MCF 10A (cell line): ENCODE measurements at regions not wholly inside any gene's neighbourhood (a gene's known extent, or its start where the extent isn't known, plus 50 kb on each side); places are given as distances from the start of the nearest gene placed in this dataset.
"Not testable (repeated sequence)": the region's sequence is repeated elsewhere in the genome, so short reads cannot be mapped to it uniquely, and the experiment has no call there.

Experiments used
- BruUV-seq: library from RNA; stranded (reverse); fragments of 400-500 nt; replicated peaks from 2 replicates; lab custom pipeline; 2021; lab: Mats Ljungman, UMichigan
- CTCF ChIA-PET: fragments of 300-600 bp; sonication (Branson Sonifier 250); formaldehyde crosslinking; extraction: SDS; loops from one replicate; lab custom pipeline; 2021; ENCODE audit warnings: antibody characterized with exemption, inconsistent platforms; lab: Yijun Ruan, JAX
- POLR2A ChIA-PET: fragments of 300-600, 350-650 bp; sonication (Branson Sonifier 250); formaldehyde crosslinking; extraction: SDS; loops from one replicate; lab custom pipeline; 2020; ENCODE audit warnings: antibody characterized with exemption, inconsistent platforms; lab: Yijun Ruan, JAX
- DNase-seq: peaks from one replicate; pipeline ENCODE4 v3.0.0-alpha.2; 2018; ENCODE audit not compliant: unreplicated experiment
- H3K27ac Mint-ChIP-seq: one replicate; pipeline ENCODE4 v1.8.0; 2022; ENCODE audit warnings: mild to moderate bottlenecking, low read depth, mixed read lengths; ENCODE audit not compliant: unreplicated experiment
- H3K27me3 Mint-ChIP-seq: one replicate; pipeline ENCODE4 v1.8.0; 2022; ENCODE audit warnings: mixed read lengths; ENCODE audit not compliant: insufficient read depth, unreplicated experiment
- H3K36me3 Mint-ChIP-seq: one replicate; pipeline ENCODE4 v1.8.0; 2022; ENCODE audit warnings: mild to moderate bottlenecking, moderate library complexity, mixed read lengths; ENCODE audit not compliant: insufficient read depth, unreplicated experiment
- H3K4me1 Mint-ChIP-seq: one replicate; pipeline ENCODE4 v1.8.0; 2022; ENCODE audit warnings: mixed read lengths; ENCODE audit not compliant: insufficient read depth, unreplicated experiment
- H3K4me3 Mint-ChIP-seq: one replicate; pipeline ENCODE4 v1.8.0; 2022; ENCODE audit warnings: mild to moderate bottlenecking, moderate library complexity, mixed read lengths; ENCODE audit not compliant: unreplicated experiment
- H3K9me3 Mint-ChIP-seq: one replicate; pipeline ENCODE4 v1.8.0; 2022; ENCODE audit warnings: mixed read lengths; ENCODE audit not compliant: unreplicated experiment
- CTCF ChIP-seq: fragments of 200-600 bp; IDR thresholded peaks from one replicate; pipeline ENCODE4 v1.8.0; 2022; ENCODE audit warnings: antibody characterized with exemption, mild to moderate bottlenecking; ENCODE audit not compliant: unreplicated experiment
- intact Hi-C: fragments of 100-400 bp; cut with micrococcal nuclease; formaldehyde crosslinking; loops from 2 replicates; pipeline ENCODE4 v1.14.1; 2022

- Mint-ChIP-seq H3K36me3 (no peaks in the 10 kb centered on the region), H3K4me3 (no peak overlapping the region), H3K9me3 (peaks cover 9% of the 10 kb centered on the region), H3K27ac (no peak overlapping the region), H3K4me1 (no peaks in the 10 kb centered on the region), H3K27me3 (no peaks in the 10 kb centered on the region)
- no peak for DNase-seq
- POLR2A ChIA-PET = interaction anchor here (0.7 kb wide), 1 partner anchor 19 kb away, joined by 3 read pairs; no protein-coding TSS in a partner anchor
- intact Hi-C loops = loop anchor here (10.0 kb wide), 1 partner anchor 496 kb away; no protein-coding TSS in a partner anchor
- TF ChIP-seq CTCF = no peak
- BruUV-seq = no TSS peak
- CTCF ChIA-PET = interaction anchor here (0.7 to 1.5 kb wide), 4 partner anchors 10 to 307 kb away, joined by 3 to 5 read pairs (median 3); no protein-coding TSS in a partner anchor
Measured at GRCh38 chr1:178038372-178038771, 55.5 kb upstream of the RASAL2 start.

- CTCF ChIA-PET = interaction anchor here (0.7 to 1.6 kb wide), 5 partner anchors 9 to 867 kb away, joined by 3 to 7 read pairs (median 3); no protein-coding TSS in a partner anchor
- Mint-ChIP-seq H3K27me3 (no peaks in the 10 kb centered on the region), H3K9me3 (peaks cover 9% of the 10 kb centered on the region), H3K27ac (no peak overlapping the region), H3K4me1 (no peaks in the 10 kb centered on the region), H3K36me3 (no peaks in the 10 kb centered on the region), H3K4me3 (no peak overlapping the region)
- intact Hi-C loops = loop anchor here (10.0 kb wide), 1 partner anchor 495 kb away; no protein-coding TSS in a partner anchor
- no peak for TF ChIP-seq CTCF
- BruUV-seq = no TSS peak
- POLR2A ChIA-PET = interaction anchor here (1.6 kb wide), 1 partner anchor 12 kb away, joined by 4 read pairs; no protein-coding TSS in a partner anchor
- no peak for DNase-seq
Measured at GRCh38 chr1:178039891-178040290, 54.0 kb upstream of the RASAL2 start.

- BruUV-seq, DNase-seq, H3K27me3 Mint-ChIP-seq, H3K27ac Mint-ChIP-seq, H3K9me3 Mint-ChIP-seq, intact Hi-C loops, H3K36me3 Mint-ChIP-seq, H3K4me1 Mint-ChIP-seq, H3K4me3 Mint-ChIP-seq: not testable (repeated sequence)
- POLR2A ChIA-PET = interaction anchor here (0.6 kb wide), 1 partner anchor 71 kb away, joined by 3 read pairs; no protein-coding TSS in a partner anchor
- CTCF ChIA-PET = interaction anchor here (0.7 kb wide), 1 partner anchor 31 kb away, joined by 3 read pairs; no protein-coding TSS in a partner anchor
Measured at GRCh38 chr1:178043940-178044339, 50.0 kb upstream of the RASAL2 start.
